RWPE2 (cell line): ENCODE measurements at regions not wholly inside any gene's neighbourhood (a gene's known extent, or its start where the extent isn't known, plus 50 kb on each side); places are given as distances from the start of the nearest gene placed in this dataset.

Source experiments
- ATAC-seq: fragments of 200-7000 bp; cut with Tn5 transposase; 3 replicates; pipeline ENCODE4 v1.9.1; 2021; ENCODE audit warnings: low read depth
- DNase-seq: peaks from one replicate; pipeline ENCODE4 v3.0.0-alpha.2; 2020; ENCODE audit warnings: low spot score
- H3K27ac ChIP-seq: fragments of 450-650 bp; 2 replicates; pipeline ENCODE4 v1.5.1; 2017; ENCODE audit warnings: mild to moderate bottlenecking; ENCODE audit not compliant: poor library complexity, severe bottlenecking
- H3K27me3 ChIP-seq: fragments of 250-450 bp; sonication (Bioruptor Pico); 2 replicates; pipeline ENCODE4 v1.5.1; 2021; ENCODE audit warnings: mild to moderate bottlenecking, moderate library complexity; ENCODE audit not compliant: insufficient read depth, poor library complexity, severe bottlenecking
- H3K36me3 ChIP-seq: fragments of 250-450 bp; sonication (Bioruptor Pico); 2 replicates; pipeline ENCODE4 v1.5.1; 2020; ENCODE audit warnings: low read depth, mild to moderate bottlenecking, moderate library complexity
- H3K4me1 ChIP-seq: fragments of 250-450 bp; sonication (Bioruptor Pico); 2 replicates; pipeline ENCODE4 v1.5.1; 2021; ENCODE audit warnings: mild to moderate bottlenecking, moderate library complexity; ENCODE audit not compliant: insufficient read depth, poor library complexity, severe bottlenecking
- H3K4me3 ChIP-seq: fragments of 250-450 bp; sonication (Bioruptor Pico); 2 replicates; pipeline ENCODE4 v1.5.1; 2021; ENCODE audit warnings: mild to moderate bottlenecking, moderate library complexity; ENCODE audit not compliant: severe bottlenecking
- H3K9me3 ChIP-seq: fragments of 250-450 bp; sonication (Bioruptor Pico); 2 replicates; pipeline ENCODE4 v1.5.1; 2021; ENCODE audit warnings: mild to moderate bottlenecking, moderate library complexity; ENCODE audit not compliant: severe bottlenecking
- TF ChIP-seq, protein P1 (sequence below): fragments of 450-650 bp; IDR thresholded peaks from one replicate; pipeline ENCODE4 v1.5.1; 2017; ENCODE audit warnings: mild to moderate bottlenecking, moderate library complexity; ENCODE audit not compliant: poor library complexity, severe bottlenecking

DNA sequence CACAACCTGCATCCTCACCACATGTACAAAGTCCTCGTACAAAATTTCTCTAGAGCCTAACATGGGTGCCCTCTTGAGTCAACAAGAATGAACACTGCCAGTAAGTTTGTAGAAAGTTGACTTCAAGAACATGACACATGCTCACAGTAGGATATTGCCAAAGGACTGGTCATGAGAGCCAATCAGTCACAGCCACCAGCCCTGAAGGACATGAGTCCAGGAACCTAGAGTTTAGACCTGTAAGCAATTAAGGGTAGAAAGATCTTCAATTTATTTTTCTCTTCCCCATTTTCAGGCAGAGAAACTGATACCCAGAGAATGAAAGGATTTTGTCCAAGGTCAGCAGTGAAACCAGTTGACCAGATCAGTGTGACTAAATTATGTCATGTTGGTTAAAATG, 96.1 kb downstream of the MAFB start:
- TF ChIP-seq, protein P1, sequence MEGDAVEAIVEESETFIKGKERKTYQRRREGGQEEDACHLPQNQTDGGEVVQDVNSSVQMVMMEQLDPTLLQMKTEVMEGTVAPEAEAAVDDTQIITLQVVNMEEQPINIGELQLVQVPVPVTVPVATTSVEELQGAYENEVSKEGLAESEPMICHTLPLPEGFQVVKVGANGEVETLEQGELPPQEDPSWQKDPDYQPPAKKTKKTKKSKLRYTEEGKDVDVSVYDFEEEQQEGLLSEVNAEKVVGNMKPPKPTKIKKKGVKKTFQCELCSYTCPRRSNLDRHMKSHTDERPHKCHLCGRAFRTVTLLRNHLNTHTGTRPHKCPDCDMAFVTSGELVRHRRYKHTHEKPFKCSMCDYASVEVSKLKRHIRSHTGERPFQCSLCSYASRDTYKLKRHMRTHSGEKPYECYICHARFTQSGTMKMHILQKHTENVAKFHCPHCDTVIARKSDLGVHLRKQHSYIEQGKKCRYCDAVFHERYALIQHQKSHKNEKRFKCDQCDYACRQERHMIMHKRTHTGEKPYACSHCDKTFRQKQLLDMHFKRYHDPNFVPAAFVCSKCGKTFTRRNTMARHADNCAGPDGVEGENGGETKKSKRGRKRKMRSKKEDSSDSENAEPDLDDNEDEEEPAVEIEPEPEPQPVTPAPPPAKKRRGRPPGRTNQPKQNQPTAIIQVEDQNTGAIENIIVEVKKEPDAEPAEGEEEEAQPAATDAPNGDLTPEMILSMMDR = no peak
- Histone ChIP-seq H3K4me1 (no peaks in the 10 kb centered on the region), H3K27ac (no peak overlapping the region), H3K9me3 (no peaks in the 10 kb centered on the region), H3K36me3 (no peaks in the 10 kb centered on the region), H3K4me3 (no peak overlapping the region), H3K27me3 (peaks cover 5% of the 10 kb centered on the region)
- ATAC-seq (no peak), DNase-seq (no peak)

DNA sequence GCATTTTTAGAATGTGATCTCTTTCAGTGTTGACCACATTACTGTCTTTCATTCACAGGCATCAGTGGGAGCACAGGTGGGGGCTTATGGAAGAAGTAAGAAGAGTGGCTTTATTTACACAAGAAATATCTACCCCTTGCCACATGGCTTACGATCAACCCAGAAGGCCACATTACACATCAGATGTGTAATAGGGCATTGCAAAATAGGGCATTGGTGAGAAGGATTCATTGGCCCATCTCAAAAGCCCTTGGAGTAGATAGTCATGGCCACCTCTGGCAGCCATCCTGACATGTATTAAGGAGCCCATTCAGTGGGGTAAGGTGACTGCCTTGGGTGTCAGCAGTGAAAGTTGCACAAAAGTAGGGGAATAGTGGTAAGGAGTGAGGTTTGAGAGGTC, 97.5 kb downstream of the MAFB start:
- no peak overlapping the region for H3K27ac ChIP-seq
- H3K4me3 ChIP-seq = no peak overlapping the region
- H3K9me3 ChIP-seq = no peaks in the 10 kb centered on the region
- peaks cover 5% of the 10 kb centered on the region for H3K27me3 ChIP-seq
- H3K4me1 ChIP-seq = no peaks in the 10 kb centered on the region
- no peak for DNase-seq
- ATAC-seq = no peak
- H3K36me3 ChIP-seq = no peaks in the 10 kb centered on the region
- TF ChIP-seq, protein P1 = no peak

DNA sequence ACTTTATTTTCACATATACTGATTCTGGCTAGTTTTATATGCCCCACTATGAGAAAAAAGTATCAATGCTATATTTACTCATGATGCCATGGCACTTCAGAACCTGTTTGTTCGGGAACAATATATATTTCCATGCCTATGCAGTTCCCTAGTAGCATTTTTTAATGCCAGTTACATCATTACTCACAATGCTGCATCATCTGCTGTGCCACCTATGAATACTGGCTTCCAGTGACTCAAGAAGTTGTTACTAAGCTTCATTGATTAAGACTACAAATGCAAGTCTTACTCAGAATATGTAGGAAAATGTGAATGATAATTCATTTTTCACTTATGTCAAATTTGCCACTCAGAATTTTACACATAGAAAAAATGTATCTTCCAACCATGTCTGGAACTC, 97.9 kb downstream of the MAFB start:
- no peak for DNase-seq
- Histone ChIP-seq H3K36me3 (no peaks in the 10 kb centered on the region), H3K27me3 (peaks cover 5% of the 10 kb centered on the region), H3K4me1 (no peaks in the 10 kb centered on the region), H3K4me3 (no peak overlapping the region), H3K9me3 (no peaks in the 10 kb centered on the region), H3K27ac (no peak overlapping the region)
- TF ChIP-seq, protein P1 = no peak
- peak; percentile 40; the same call in 1 of the 3 replicates for ATAC-seq

DNA sequence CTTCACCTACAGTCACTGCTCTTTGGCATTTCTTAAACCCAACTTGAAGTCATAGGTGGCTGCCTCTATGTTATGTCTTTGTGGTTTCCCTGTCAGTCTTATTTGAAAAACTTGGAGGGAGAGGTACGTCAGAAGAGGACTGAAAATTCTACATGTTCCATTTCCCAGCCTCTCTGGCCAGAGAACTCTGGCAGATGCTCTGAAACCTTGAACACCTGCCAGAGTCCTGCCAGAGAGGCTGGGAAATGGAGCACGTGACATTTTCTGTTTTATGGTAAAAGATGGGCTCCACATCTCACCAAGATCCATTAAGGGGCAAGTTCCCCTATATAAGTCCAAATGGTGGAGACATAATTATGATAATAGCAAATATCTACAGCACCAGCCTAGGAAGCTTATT, 99.5 kb downstream of the MAFB start:
- peaks cover 5% of the 10 kb centered on the region for H3K27me3 ChIP-seq
- H3K9me3 ChIP-seq = no peaks in the 10 kb centered on the region
- TF ChIP-seq, protein P1 = no peak
- no peaks in the 10 kb centered on the region for H3K36me3 ChIP-seq
- DNase-seq = no peak
- no peak for ATAC-seq
- H3K4me3 ChIP-seq = no peak overlapping the region
- no peak overlapping the region for H3K27ac ChIP-seq
- no peaks in the 10 kb centered on the region for H3K4me1 ChIP-seq

DNA sequence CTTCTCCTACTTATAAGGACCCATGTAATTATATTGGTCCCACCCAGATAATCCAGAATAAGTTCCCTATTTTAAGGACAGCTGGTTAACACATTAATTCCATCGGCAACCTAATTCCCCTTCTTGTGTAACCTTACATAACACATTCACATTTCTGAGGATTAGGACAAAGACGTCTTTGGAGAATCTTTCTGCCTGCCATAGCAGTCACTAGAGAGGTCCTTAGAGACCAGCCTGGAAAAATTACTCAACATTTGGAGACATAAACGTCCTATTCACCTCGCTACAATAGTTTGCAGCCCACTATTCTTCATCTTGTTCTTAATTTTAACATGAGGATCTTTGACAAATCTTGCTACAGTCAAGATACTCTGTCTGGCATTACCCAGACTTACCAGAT, 100.1 kb downstream of the MAFB start:
- Histone ChIP-seq H3K36me3 (no peaks in the 10 kb centered on the region), H3K9me3 (no peaks in the 10 kb centered on the region), H3K27ac (no peak overlapping the region), H3K27me3 (peaks cover 5% of the 10 kb centered on the region), H3K4me1 (no peaks in the 10 kb centered on the region), H3K4me3 (no peak overlapping the region)
- DNase-seq (no peak), ATAC-seq (no peak)
- TF ChIP-seq, protein P1 = no peak
